ENCODE measurements at regions not wholly inside any gene's neighbourhood (a gene's known extent, or its start where the extent isn't known, plus 50 kb on each side); places are given as distances from the start of the nearest gene placed in this dataset.

GRCh38 chr12:28023156-28023887 is 50.8 kb upstream of the PTHLH start:
- Mint-ChIP-seq H3K36me3 (ENCODE audit: low read depth) (no peaks in the 10 kb centered on the region), H3K9me3 (no peaks in the 10 kb centered on the region), H3K27me3 (ENCODE audit: low read depth) (peaks cover 7% of the 10 kb centered on the region), H3K4me3 (no peak overlapping the region), H3K27ac (no peak overlapping the region), H3K4me1 (ENCODE audit: low read depth) (no peaks in the 10 kb centered on the region)
- intact Hi-C loops (cut with micrococcal nuclease), result no loop called here
- CTCF ChIA-PET, result interaction anchor here (1.0 kb wide), 1 partner anchor 53 kb away, joined by 4 read pairs; no protein-coding TSS in a partner anchor
- DNase-seq, result no peak

- H3K27ac Mint-ChIP-seq, result no peak overlapping the region
Measured at GRCh38 chr12:28024231-28024995, 51.9 kb upstream of the PTHLH start.

GRCh38 chr12:28025821-28026505 is 53.4 kb upstream of the PTHLH start:
- Mint-ChIP-seq H3K36me3 (ENCODE audit: low read depth) (no peaks in the 10 kb centered on the region), H3K4me1 (ENCODE audit: low read depth) (no peaks in the 10 kb centered on the region), H3K27ac (no peak overlapping the region), H3K4me3 (no peak overlapping the region), H3K9me3 (no peaks in the 10 kb centered on the region), H3K27me3 (ENCODE audit: low read depth) (peaks cover 7% of the 10 kb centered on the region)
- intact Hi-C loops (cut with micrococcal nuclease), result no loop called here
- no peak for DNase-seq
- CTCF ChIA-PET, result no interaction called here

More at GRCh38 chr12:28024231-28024995, 51.9 kb upstream of the PTHLH start:
- Mint-ChIP-seq H3K27me3 (ENCODE audit: low read depth) (peaks cover 7% of the 10 kb centered on the region), H3K9me3 (no peaks in the 10 kb centered on the region), H3K36me3 (ENCODE audit: low read depth) (no peaks in the 10 kb centered on the region), H3K4me3 (no peak overlapping the region), H3K4me1 (ENCODE audit: low read depth) (no peaks in the 10 kb centered on the region)
- no peak for DNase-seq
- CTCF ChIA-PET, result interaction anchor here (0.6 to 1.0 kb wide), 3 partner anchors 44 to 270 kb away, joined by 3 to 4 read pairs (median 4); no protein-coding TSS in a partner anchor
- intact Hi-C loops (cut with micrococcal nuclease), result no loop called here

- Mint-ChIP-seq H3K4me3 (no peak overlapping the region), H3K36me3 (ENCODE audit: low read depth) (no peaks in the 10 kb centered on the region), H3K4me1 (ENCODE audit: low read depth) (no peaks in the 10 kb centered on the region), H3K9me3 (no peaks in the 10 kb centered on the region), H3K27ac (no peak overlapping the region), H3K27me3 (ENCODE audit: low read depth) (peaks cover 7% of the 10 kb centered on the region)
- intact Hi-C loops (cut with micrococcal nuclease), result no loop called here
- CTCF ChIA-PET, result no interaction called here
- DNase-seq, result no peak
Measured at GRCh38 chr12:28026701-28027100, 54.2 kb upstream of the PTHLH start.

- Mint-ChIP-seq H3K27ac (no peak overlapping the region), H3K36me3 (ENCODE audit: low read depth) (no peaks in the 10 kb centered on the region), H3K9me3 (no peaks in the 10 kb centered on the region), H3K4me3 (no peak overlapping the region), H3K4me1 (ENCODE audit: low read depth) (no peaks in the 10 kb centered on the region), H3K27me3 (ENCODE audit: low read depth) (peaks cover 5% of the 10 kb centered on the region)
- CTCF ChIA-PET, result no interaction called here
- intact Hi-C loops (cut with micrococcal nuclease), result no loop called here
- no peak for DNase-seq
Measured at GRCh38 chr12:28027328-28027727, 54.8 kb upstream of the PTHLH start.

- Mint-ChIP-seq H3K9me3 (no peaks in the 10 kb centered on the region), H3K27ac (no peak overlapping the region), H3K4me3 (no peak overlapping the region), H3K27me3 (ENCODE audit: low read depth) (peaks cover 4% of the 10 kb centered on the region), H3K36me3 (ENCODE audit: low read depth) (no peaks in the 10 kb centered on the region), H3K4me1 (ENCODE audit: low read depth) (no peaks in the 10 kb centered on the region)
- intact Hi-C loops (cut with micrococcal nuclease), result no loop called here
- CTCF ChIA-PET, result no interaction called here
- no peak for DNase-seq
Measured at GRCh38 chr12:28027947-28028724, 55.6 kb upstream of the PTHLH start.

- Mint-ChIP-seq H3K27ac (no peak overlapping the region), H3K27me3 (ENCODE audit: low read depth) (no peaks in the 10 kb centered on the region), H3K9me3 (no peaks in the 10 kb centered on the region), H3K4me1 (ENCODE audit: low read depth) (no peaks in the 10 kb centered on the region), H3K4me3 (no peak overlapping the region), H3K36me3 (ENCODE audit: low read depth) (no peaks in the 10 kb centered on the region)
- CTCF ChIA-PET, result no interaction called here
- DNase-seq, result no peak
- intact Hi-C loops (cut with micrococcal nuclease), result no loop called here
Measured at GRCh38 chr12:28032811-28033537, 60.4 kb upstream of the PTHLH start.

- CTCF ChIA-PET, result no interaction called here
- H3K27me3 Mint-ChIP-seq (ENCODE audit: low read depth), result no peaks in the 10 kb centered on the region
- no peaks in the 10 kb centered on the region for H3K36me3 Mint-ChIP-seq (ENCODE audit: low read depth)
Measured at GRCh38 chr12:28033538-28033915, 61.0 kb upstream of the PTHLH start.

GRCh38 chr12:28034271-28034670 is 61.7 kb upstream of the PTHLH start:
- no peak for DNase-seq
- intact Hi-C loops (cut with micrococcal nuclease), result no loop called here
- CTCF ChIA-PET, result no interaction called here
- no peaks in the 10 kb centered on the region for H3K27me3 Mint-ChIP-seq (ENCODE audit: low read depth)
- H3K36me3 Mint-ChIP-seq (ENCODE audit: low read depth), result no peaks in the 10 kb centered on the region
- no peak overlapping the region for H3K4me3 Mint-ChIP-seq
- H3K27ac Mint-ChIP-seq, result no peak overlapping the region
- H3K4me1 Mint-ChIP-seq (ENCODE audit: low read depth), result no peaks in the 10 kb centered on the region
- H3K9me3 Mint-ChIP-seq, result no peaks in the 10 kb centered on the region

More at GRCh38 chr12:28033538-28033915, 61.0 kb upstream of the PTHLH start:
- Mint-ChIP-seq H3K4me3 (no peak overlapping the region), H3K27ac (no peak overlapping the region), H3K9me3 (no peaks in the 10 kb centered on the region), H3K4me1 (ENCODE audit: low read depth) (no peaks in the 10 kb centered on the region)
- intact Hi-C loops (cut with micrococcal nuclease), result no loop called here
- DNase-seq, result no peak

GRCh38 chr12:28035500-28035899 is 63.0 kb upstream of the PTHLH start:
- intact Hi-C loops (cut with micrococcal nuclease), result no loop called here
- no peak overlapping the region for H3K27ac Mint-ChIP-seq
- H3K4me3 Mint-ChIP-seq, result no peak overlapping the region
- no peaks in the 10 kb centered on the region for H3K4me1 Mint-ChIP-seq (ENCODE audit: low read depth)
- H3K27me3 Mint-ChIP-seq (ENCODE audit: low read depth), result no peaks in the 10 kb centered on the region
- H3K9me3 Mint-ChIP-seq, result no peaks in the 10 kb centered on the region
- CTCF ChIA-PET, result no interaction called here
- no peaks in the 10 kb centered on the region for H3K36me3 Mint-ChIP-seq (ENCODE audit: low read depth)
- DNase-seq, result no peak

GRCh38 chr12:28036940-28037339 is 64.4 kb upstream of the PTHLH start:
- Mint-ChIP-seq H3K4me3 (no peak overlapping the region), H3K36me3 (ENCODE audit: low read depth) (no peaks in the 10 kb centered on the region), H3K9me3 (no peaks in the 10 kb centered on the region), H3K4me1 (ENCODE audit: low read depth) (no peaks in the 10 kb centered on the region), H3K27me3 (ENCODE audit: low read depth) (no peaks in the 10 kb centered on the region), H3K27ac (no peak overlapping the region)
- intact Hi-C loops (cut with micrococcal nuclease), result no loop called here
- no peak for DNase-seq
- CTCF ChIA-PET, result no interaction called here

GRCh38 chr12:28040246-28040645 is 67.7 kb upstream of the PTHLH start:
- intact Hi-C loops (cut with micrococcal nuclease), result no loop called here
- Mint-ChIP-seq H3K27ac (no peak overlapping the region), H3K27me3 (ENCODE audit: low read depth) (no peaks in the 10 kb centered on the region), H3K36me3 (ENCODE audit: low read depth) (no peaks in the 10 kb centered on the region), H3K9me3 (no peaks in the 10 kb centered on the region), H3K4me1 (ENCODE audit: low read depth) (no peaks in the 10 kb centered on the region), H3K4me3 (no peak overlapping the region)
- no peak for DNase-seq
- CTCF ChIA-PET, result no interaction called here

Measured in activated naive CD4-positive, alpha-beta T cell treated with anti-CD3 and anti-CD28 coated beads for 36 hours (primary cell).